Prostate gland (tissue), 2 donors: ENCODE measurements at regions not wholly inside any gene's neighbourhood (a gene's known extent, or its start where the extent isn't known, plus 50 kb on each side); places are given as distances from the start of the nearest gene placed in this dataset.
"Not testable (repeated sequence)": the region's sequence is repeated elsewhere in the genome, so short reads cannot be mapped to it uniquely, and the experiment has no call there.

Experiments used
- CTCF ChIP-seq, 4 experiments: fragments of 200-600 bp in 2 of 4; fragments of 450-650 bp in 2 of 4; sonication (generic) in 2 of 4; IDR thresholded peaks; 1 replicate in 3 of 4; 2 replicates in 1 of 4; pipeline ENCODE4 v1.5.1; 2016 to 2019; ENCODE audit warnings: antibody characterized with exemption in 4 of 4, mild to moderate bottlenecking in 2 of 4, moderate library complexity in 2 of 4
- POLR2AphosphoS5 ChIP-seq: sonication (generic); formaldehyde crosslinking; IDR thresholded peaks from one replicate; pipeline ENCODE4 v1.6.1; 2017; ENCODE audit warnings: antibody characterized with exemption

- not testable (repeated sequence) for TF ChIP-seq CTCF (IDR thresholded peaks at IDR 0.05); POLR2AphosphoS5
Observed at GRCh38 chr5:130996720-130997119, 168.3 kb downstream of the HINT1 start.
